ENCODE measurements at regions not wholly inside any gene's neighbourhood (a gene's known extent, or its start where the extent isn't known, plus 50 kb on each side); places are given as distances from the start of the nearest gene placed in this dataset.

- TF ChIP-seq CTCF (IDR thresholded peaks at IDR 0.05) (no peak), ZFX (IDR thresholded peaks at IDR 0.05; ENCODE audit: borderline replicate concordance) (no peak)
These were observed 53.4 kb upstream of the KIF5B start for GRCh38 chr10:32109603-32110002.

Data from 22Rv1 (cell line).